MV-4-11 (cell line): ENCODE measurements at regions not wholly inside any gene's neighbourhood (a gene's known extent, or its start where the extent isn't known, plus 50 kb on each side); places are given as distances from the start of the nearest gene placed in this dataset.

Experiments
- DNase-seq: peaks from one replicate; lab custom pipeline; 2025; lab: John Stamatoyannopoulos, UW

DNA sequence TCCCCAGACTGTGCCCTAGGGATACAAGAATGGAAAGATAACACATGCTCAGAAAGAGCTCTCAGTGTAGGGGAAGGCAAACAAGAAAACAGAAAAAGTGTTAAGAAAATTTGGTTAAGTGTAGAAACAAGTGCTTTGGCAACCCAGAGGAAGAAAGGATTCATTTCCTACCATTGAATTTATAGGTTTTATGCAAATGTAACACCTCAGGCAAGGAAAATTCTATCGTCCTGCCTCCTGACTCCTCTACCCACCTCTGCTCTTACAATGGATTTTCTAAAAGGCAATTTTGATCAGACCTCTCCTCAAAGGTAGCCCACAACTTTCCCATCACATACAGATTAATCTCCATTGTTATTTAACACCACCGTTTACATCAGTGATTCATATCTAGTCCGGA lies 298.7 kb downstream of the RFC3 start:
- no peak for DNase-seq

DNA sequence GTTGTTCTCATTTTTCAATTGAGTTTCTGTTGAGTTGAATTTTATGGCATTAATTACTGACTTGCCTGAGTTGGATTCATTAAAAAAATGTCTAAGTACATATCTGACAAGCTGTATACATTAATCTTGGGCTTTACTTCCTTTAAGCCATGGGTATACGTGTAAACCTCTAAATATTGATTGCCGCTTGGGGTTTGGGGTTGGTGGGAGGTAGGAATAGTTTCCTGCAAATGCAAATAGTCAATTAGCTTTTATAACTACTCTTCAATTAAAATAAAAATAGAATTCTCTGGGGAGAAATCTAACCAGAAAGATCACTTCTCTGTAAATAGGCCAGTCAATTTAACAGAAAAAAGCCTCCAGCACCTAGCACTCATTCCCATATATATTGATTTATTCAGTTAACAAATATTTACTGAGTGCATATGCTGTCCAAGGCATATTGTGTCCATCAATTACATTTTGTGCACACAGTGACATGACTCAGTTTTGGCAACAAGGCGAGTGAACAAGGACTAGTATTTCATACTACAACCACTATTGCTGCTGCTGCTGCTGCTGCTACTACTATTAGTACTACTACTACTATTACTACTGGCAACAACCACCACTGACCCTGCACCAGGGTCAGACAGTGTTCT lies 306.8 kb downstream of the RFC3 start:
- no peak for DNase-seq

DNA sequence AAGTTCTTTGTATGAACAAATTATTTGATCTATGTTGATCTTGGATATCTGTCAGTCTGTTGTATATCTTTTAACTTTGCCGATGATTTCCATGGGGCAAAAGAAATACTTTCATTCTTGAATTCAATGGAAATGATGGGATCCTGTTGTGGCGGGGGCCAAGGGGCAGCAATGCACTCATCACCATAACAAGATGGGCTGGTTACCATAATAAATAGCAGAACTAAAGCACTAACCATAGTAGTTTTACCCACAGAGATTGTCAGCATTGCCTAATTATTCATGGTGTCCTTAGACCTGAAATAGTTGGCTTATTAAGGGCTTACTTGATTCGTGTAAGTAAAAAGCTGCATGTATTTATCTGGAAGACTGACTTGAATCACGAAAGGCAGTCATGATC lies 309.6 kb downstream of the RFC3 start:
- no peak for DNase-seq

DNA sequence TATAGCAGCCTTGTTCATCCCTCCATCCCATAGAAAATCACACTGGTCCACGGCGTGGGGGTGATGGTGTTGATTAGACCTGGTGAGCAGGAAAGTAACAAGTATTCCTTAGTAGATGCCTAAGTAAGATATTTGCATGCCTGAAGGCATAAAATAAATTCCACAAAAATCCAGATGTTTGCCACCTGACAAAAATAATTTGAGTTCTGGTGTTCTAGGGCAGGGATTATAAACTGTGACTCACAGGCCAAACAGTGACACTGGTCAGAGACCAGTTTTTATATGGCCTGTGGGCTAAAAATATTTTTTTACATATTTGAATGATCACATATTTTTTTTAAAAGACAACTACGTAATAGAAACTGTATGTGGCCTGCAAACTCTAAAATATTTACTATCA lies 310.7 kb downstream of the RFC3 start:
- DNase-seq, result no peak

DNA sequence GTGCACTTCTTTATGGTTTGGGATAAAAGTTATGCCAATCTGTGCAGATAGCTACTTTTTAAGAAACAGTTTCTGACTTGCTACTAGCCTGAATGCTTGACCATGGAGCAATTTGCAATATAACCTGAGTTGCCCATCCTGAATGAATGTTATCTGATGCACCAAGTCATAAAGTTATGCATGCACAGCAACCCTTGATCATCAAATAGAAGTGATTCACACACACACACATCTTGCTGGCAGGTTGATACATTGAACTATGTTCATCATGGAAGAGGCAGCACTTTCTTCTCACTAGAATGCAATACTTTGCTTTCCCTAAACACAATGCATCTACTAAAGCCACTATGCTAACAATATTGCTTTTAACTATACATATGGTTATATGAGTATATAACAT lies 311.5 kb downstream of the RFC3 start:
- no peak for DNase-seq

DNA sequence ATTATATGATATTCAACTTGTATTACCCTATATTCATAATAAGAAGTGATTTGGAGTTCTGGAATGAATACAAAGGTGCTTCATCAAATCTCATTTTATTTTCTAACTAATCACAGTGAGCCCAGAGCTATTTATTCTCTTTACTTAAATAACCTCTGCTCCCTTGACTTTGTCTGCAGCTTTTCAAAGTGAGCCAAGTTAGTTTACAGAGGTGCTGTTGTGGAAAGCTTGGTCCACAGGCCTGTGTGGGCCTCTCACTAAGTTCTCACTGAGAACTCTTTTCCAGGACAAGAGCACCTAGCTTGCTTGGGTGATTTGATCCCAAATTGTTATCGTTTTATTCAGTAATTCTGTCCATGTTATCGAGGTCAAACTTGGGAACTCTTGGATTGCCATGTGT lies 319.3 kb downstream of the RFC3 start:
- DNase-seq, result no peak

DNA sequence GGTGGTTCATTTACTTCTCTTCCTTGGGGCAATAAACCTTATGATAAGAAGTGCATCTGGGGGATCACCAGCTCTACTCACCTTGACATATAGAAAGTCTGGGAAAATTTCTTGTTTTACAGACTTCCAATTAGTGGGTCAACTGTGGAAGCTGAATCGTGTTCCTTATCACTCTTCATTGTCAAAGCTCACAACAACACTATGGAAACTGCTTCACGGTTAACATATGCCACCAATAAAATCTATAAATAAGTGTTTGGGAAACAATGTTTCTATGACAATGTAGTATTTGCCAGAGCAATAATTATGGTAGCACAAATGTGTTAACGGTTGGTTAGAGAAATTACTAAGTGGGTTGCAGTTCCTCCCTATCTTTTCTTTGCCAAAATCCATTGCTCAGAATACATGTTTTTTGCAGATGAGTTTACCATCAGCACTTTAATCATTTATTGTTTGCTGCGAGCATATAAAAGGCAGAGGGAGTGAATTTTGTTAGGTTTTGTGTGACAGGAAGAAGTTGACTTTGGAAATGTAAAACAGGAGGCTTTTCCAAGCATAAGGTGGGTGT lies 321.8 kb downstream of the RFC3 start:
- DNase-seq, result no peak

DNA sequence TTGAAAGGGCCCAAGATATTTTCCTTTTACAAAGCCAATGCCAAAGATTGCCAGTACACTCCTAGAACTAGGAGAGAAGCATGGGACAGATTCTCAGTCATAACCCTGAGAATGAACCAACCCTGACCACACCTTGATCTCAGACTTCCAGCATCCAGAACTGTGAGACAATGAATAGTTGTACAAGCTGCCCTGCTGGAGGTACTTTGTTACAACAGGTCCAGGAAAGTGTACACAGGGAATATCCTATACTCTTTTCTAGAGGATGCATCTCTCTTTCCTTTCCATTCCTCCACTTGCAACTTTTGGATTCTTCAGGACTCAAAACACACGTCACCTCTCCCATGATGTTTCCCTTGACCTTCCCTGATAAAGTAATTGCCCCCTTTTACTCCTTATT lies 325.7 kb downstream of the RFC3 start:
- no peak for DNase-seq

DNA sequence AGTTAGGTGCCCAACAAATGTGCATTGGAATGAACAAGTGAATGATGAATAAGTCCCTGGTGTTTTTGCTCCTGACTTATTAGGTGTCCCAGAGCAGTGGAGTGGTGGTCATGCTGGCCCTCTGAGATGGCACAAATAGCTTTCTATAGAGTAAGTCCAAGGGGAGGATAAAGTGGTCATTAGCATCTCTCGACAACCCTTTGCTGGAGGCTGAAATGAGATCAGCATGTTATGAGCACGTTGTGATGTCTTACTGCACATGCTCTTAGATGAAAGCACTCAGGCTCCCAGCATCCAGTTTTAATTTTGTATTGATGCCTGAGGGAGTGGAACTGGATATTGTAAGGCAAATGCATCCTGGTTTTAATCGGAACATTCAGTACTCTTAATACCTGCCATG lies 326.2 kb downstream of the RFC3 start:
- no peak for DNase-seq

DNA sequence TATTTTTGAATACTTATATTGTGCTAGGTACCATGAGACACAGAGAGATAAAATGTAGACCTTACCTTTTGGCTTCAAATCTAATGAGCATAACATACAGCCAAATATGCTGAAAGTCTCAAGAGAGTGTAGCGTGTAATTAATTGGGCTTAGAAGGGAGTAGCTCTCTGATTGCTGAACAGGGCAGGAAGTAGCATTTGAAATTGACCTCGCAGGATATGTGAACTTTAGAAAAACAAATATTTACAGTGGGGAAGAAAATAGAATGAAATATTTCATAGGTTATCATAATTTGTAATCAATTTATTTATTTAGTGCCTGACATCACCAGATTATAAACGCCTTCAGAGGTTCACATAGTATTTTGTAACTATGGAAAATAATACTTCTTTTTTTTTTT lies 327.1 kb downstream of the RFC3 start:
- no peak for DNase-seq

DNA sequence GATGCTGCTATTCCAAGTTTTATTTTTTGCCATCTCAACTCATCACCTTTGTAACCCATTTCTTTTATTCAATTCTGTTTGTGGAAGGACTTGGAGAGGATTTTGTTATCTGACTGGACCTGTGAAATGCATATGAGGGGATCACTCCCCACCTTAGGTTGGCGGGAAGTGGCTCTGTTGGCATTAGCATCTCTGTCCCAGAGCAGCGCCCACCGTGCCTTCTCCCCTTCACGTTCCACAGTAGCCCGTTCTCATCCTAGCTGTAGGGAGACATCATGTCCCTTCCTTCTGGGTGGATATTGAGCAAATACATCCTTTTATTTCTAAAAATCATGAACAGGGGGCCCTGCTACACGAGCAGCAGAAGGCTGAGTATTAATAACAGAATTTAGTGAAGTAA lies 330.4 kb downstream of the RFC3 start:
- DNase-seq, result no peak

DNA sequence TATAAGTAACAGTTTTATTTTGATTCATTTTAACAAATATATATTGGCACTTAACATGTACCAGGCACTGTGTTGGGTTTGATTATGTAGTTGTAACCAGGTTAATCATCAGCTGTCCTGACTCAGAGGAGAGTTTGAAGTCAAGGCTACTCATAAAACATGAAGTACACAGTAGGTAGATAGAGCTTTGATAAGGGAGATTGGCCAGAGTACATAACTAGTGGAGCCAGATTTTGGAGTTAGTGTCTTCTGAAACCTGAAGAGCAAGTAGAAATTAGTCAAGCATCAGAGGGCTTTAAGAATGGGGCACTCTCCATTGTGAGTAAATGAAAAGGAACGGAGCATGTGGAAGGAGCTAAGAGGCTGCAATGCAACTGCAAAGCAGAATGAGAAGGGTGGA lies 333.9 kb downstream of the RFC3 start:
- DNase-seq, result no peak

DNA sequence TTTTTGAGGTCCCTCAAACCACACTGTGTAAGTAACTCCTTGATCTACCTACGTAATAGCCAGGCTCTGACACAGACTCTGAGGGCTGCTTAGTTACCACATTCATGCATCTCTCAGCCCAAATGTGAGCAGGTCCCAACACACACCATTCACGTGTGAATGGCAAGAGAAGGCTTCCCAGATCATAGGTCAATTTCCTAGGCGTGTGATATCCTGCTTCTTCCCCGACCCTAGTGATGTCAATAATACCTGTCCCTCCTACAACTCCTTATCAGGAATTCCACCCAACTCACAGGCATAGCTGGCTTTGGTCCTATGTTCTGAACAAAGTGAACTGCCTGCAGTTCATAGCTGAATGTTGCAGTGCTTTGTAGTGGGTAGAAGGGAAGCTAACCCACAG lies 334.5 kb downstream of the RFC3 start:
- no peak for DNase-seq

DNA sequence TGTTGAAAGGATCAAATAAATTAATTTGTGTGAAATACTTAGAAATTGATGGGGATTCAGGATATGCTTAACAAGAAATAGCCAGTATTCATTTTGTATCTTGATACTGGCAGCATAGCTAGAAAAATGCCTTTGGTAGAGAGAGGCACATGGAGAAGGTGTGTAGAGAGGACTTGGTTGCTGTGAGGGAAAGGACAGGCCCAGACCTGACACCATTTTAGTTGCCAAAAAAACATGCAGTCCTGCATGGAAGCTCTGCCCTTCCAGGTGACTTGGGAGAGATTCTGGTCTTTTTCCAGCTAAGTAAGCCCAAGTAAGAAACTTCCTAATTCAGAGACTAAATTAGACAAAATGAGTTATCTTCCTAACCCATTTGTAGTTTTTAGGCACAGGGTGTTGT lies 335.0 kb downstream of the RFC3 start:
- DNase-seq, result no peak

DNA sequence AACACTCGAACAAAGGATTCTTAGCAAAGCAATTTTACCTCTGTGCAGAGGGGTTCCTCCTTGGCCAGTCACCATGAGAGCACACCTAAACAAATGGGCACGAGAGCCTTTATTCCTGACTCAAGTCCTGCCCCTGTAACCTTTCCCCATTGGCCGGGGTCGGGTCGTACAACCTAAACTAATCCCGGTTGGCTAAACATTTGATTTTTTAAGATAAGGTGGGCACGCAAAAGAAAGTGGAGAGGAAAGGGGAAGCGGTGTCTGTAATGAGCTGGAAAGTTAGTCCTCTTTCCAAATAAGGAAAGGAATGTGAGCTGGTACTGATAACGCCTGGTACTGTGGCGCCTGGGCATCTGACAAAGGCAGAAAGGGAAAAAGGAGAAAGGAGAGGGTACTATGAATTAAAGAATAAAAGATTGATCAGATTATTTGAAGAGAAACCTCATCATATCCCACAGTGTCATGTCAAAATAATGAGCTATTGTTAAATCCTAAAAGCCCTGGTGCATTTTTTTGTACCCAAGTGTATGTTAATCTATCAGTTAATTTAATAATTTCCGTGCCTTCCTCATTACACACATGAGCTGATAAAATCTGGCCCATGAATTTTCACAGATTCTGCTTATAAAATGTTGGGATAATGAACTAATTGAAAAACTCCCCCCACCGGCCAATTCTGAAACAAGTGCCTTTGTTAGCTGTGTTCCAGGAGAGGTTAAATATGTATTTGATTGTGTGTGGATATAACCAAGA lies 335.7 kb downstream of the RFC3 start:
- no peak for DNase-seq

DNA sequence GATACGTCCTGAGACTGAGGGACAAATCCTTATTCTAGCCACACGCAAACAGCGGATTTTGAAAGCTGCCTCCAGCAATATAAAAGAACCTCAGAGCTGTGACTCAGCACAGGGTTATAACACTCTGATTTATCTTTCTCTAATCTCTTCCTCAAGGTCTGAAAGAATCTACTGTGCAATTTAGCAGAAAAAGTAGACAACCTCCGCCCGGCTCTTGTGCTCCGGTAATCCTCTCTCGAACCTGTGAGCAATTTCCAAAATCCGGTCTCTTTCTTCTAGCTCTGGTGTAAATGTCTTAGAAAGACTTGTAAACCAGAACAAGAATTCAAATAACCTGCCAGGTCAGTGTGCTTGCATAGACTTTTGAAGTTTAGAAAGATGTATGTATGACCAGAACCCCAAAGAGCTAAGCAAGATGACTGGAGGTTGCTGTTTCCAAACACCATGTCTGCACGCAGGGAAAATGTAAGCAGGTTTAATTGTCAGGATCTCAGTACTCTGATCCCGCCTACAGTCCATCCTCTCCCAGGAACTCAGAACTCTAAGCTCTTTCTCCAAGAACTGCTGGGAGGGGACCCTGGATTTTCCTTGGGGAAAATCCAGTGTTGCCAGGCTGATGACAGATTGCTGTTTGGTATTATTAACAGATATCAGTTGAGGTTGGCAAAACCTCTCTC lies 338.1 kb downstream of the RFC3 start:
- no peak for DNase-seq

DNA sequence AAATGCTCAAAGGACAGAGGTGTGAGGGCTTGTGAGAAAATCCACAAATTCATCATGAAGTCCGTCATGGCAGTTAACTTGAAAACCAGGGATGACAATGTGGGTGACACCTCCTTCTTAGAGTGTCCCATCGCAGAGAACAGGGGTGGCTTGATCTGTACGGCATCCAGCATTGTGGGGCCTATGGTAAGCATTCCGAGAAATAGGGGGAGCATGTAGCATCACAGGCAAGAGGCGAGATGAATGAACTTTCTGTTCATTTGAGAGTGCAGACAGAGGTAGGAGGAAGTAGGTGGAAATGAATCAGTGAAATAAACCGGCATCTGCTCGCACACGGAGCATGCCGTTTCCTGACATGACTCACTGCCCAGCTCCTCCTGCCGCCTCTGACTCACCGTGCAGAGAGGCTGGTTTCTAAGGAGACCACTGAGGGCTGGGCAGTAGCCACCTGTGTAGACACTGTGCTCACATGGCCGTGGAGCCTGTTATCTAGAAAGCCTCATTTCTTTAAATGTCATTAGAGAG lies 339.0 kb downstream of the RFC3 start:
- peak; percentile 52 for DNase-seq

DNA sequence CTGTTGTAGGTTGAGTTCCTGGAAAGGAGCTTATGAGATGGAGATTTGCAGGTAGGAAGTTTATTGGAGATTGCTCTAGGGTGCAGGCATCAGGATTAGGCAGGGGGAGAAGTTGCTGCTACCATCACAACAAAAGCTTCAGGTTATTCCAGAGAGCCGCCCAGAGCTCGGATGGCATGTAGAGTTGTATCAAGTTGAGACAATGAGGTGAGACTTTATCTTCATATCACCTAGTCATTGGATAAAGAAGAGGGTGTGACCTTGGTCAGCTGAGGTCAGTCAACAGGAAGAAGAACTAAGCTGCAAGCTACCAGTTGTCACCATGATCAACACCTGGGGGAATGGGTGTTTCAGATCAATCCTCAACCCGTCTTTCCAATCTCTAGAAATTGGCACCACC lies 342.0 kb downstream of the RFC3 start:
- no peak for DNase-seq

DNA sequence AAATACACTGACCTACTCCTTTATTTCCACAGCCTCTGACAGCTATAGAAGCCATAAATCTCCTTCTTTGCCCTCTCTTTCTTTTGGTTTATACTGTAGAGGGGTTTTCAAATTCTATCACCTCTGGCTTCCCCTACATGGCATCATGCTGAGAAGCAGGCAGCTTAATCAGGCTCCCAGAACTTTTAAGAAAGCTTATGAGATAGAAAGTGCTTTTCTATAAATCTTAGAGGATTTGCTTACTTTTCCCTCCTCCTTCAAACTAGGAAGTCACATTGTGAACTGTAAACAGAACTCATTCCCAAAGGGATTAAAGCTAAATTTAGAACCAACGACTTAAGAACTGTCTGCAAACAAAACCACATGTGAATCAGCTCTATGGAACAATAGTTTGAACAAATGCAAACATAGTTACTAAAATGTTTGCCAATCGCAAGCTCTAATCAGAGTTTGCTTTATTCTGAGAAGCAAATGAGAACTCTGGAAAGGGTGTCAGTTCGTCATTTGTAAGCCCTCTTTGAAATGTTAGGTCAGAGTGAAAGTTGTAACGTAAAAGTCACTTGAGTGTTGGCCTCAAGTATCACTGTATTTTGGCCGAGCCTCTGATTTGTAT lies 344.1 kb downstream of the RFC3 start:
- DNase-seq, result no peak

DNA sequence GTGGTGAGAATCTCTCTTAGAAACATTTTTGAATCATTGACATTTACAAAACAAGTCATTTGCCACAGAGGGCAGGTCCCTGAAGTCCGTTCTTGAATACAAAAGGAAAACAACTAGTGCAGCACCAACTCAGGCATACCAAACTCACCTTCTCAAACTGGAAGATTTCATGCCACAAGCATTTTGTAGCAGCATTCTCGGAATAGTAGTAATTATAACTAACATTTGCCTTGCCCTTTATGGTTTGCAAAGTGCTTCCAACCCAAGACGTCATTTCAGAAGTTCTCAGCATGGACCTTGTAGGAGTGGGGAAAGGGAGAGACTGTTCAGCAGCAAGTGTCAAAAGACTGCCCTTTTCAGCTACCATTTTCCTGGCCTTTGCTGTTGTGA lies 344.6 kb downstream of the RFC3 start:
- no peak for DNase-seq

DNA sequence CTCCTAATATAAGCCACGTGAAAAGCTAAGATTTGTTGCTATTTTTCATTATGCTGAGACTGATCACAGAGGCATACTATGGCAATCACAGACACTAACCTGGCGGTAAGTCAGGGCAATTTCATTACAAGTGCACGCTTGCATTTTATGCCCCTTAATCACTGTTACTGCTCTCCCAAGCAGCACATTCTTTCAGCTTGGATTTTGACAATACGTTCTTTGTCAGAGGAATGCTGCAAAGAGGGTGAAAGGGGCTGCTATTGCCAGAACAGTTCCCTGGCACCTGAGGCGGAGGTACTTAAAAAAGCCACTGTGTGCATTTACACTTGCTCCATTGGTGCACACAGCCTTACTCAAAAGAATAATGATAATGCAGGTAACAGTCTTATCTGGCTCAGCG lies 346.6 kb downstream of the RFC3 start:
- DNase-seq, result no peak

DNA sequence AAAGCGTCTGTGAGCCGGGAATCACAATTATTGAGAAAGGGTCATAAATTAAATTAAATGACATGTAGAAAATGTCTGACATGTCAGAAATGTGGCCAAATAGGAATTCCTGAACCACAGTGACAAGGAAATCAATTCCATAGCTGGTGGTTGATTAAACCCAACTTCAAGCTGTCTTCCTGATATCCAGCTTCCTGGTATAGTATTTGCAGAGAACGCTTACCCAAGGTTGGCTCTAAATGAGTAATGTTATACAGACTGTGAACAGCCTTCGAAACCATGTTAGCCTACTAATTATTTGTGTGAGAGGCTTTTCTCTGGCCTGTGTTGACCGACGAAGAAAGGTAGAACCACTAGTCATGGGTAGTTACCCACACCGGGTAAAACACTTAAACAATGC lies 347.2 kb downstream of the RFC3 start:
- DNase-seq, result no peak

DNA sequence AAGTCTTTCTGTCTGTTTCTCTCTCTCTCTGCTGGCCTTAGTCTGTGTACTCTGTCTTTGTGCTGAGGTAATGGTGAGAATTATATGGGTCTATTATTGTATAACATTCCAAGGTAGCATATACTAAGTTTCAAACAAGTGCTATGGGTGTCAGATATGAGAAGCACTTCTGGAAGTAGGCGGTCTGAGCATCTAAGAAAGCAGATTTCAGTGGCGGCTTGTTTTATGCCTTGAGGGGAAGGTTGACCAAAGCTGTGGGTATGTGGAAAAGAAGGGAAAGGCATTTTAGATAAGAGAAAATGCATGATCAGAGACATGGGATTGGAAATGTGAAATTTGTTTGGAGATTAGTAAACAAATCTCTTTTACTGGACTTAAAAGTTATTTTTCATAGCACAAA lies 348.5 kb downstream of the RFC3 start:
- DNase-seq, result no peak
